Fibroblast of villous mesenchyme (primary cell): ENCODE measurements at regions not wholly inside any gene's neighbourhood (a gene's known extent, or its start where the extent isn't known, plus 50 kb on each side); places are given as distances from the start of the nearest gene placed in this dataset.
"Not testable (repeated sequence)": the region's sequence is repeated elsewhere in the genome, so short reads cannot be mapped to it uniquely, and the experiment has no call there.

Experiments used
- DNase-seq: peaks from one replicate; pipeline ENCODE4 v3.0.0-alpha.2; 2010; ENCODE audit warnings: low read depth
- H3K4me3 ChIP-seq: 2 replicates; pipeline ENCODE4 v1.5.1; 2011; ENCODE audit warnings: low read depth, mild to moderate bottlenecking, low read length
- TF ChIP-seq, protein P1 (sequence below): IDR thresholded peaks from 2 replicates; pipeline ENCODE4 v1.5.1; 2012; ENCODE audit warnings: low read depth, mild to moderate bottlenecking, low read length; ENCODE audit not compliant: insufficient read depth

DNA sequence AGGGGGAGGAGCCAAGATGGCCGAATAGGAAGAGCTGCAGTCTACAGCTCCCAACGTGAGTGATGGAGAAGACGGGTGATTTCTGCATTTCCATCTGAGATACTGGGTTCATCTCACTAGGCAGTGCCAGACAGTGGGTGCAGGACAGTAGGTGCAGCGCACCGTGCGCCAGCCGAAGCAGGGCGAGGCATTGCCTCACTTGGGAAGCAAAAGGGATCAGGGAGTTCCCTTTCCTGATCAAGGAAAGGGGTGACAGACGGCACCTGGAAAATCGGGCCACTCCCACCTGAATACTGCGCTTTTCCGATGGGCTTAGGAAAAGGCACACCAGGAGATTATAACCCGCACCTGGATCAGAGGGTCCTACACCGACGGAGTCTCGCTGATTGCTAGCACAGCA is 121.1 kb upstream of the SESTD1 start:
- H3K4me3 ChIP-seq, DNase-seq: not testable (repeated sequence)

GRCh38 chr2:179383975-179384374 is 119.3 kb upstream of the SESTD1 start:
- TF ChIP-seq, protein P1, sequence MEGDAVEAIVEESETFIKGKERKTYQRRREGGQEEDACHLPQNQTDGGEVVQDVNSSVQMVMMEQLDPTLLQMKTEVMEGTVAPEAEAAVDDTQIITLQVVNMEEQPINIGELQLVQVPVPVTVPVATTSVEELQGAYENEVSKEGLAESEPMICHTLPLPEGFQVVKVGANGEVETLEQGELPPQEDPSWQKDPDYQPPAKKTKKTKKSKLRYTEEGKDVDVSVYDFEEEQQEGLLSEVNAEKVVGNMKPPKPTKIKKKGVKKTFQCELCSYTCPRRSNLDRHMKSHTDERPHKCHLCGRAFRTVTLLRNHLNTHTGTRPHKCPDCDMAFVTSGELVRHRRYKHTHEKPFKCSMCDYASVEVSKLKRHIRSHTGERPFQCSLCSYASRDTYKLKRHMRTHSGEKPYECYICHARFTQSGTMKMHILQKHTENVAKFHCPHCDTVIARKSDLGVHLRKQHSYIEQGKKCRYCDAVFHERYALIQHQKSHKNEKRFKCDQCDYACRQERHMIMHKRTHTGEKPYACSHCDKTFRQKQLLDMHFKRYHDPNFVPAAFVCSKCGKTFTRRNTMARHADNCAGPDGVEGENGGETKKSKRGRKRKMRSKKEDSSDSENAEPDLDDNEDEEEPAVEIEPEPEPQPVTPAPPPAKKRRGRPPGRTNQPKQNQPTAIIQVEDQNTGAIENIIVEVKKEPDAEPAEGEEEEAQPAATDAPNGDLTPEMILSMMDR = no peak
- no peak for DNase-seq
- no peak overlapping the region for H3K4me3 ChIP-seq

DNA sequence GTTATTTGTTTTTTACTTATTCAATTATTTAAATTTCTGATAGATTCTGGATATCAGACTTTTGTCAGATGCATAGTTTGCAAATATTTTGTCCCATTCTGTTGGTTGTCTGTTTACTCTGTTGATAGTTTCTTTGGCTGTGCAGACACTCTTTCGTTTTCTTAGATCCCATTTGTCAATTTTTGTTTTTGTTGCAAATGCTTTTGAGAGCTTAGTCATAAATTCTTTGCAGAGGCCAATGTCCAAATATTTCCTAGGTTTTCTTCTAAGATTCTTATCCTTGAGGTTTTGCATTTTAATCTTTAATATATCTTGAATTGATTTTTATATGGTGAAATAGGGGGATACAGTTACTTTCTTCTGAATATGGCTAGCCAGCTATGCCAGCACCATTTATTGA is 112.7 kb upstream of the SESTD1 start:
- H3K4me3 ChIP-seq = no peak overlapping the region
- TF ChIP-seq, protein P1 = no peak
- DNase-seq = peak; percentile 30

DNA sequence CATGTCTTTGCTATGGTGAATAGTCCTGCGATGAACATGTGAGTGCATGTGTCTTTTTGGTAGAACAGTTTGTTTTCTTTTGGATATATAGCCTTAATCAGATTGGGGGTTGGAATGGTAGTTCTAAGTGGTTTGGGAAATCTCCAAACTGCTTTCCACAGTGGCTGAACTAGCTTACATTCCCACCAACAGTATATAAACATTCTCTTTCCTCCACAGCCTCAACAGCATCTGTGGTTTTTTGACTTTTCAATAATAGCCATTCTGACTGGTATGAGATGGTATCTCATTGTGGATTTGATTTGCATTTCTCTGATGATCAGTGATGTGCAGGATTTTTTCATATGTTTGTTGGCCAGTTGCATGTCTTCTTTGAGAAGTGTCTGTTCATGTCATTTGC is 112.2 kb upstream of the SESTD1 start:
- peak; percentile 68 for DNase-seq
- TF ChIP-seq, protein P1 = no peak
- H3K4me3 ChIP-seq = no peak overlapping the region

DNA sequence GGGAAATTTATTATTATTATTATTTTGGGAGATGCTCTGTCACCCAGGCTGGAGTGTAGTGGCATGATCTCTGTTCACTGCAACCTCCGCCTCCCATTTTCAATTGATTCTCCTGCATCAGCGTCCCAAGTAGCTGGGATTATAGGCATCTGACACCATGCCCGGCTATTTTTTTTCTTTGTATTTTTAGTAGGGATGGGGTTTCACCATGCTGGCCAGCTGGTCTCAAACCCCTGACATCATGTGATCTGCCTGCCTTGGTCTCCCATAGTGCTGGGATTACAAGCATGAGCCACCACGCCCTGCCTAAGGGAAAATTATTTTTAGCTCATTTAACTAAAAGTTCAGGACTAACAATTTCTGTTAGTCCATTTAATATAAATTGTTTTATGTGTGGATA is 109.2 kb upstream of the SESTD1 start:
- TF ChIP-seq, protein P1 = no peak
- DNase-seq = no peak
- no peak overlapping the region for H3K4me3 ChIP-seq

DNA sequence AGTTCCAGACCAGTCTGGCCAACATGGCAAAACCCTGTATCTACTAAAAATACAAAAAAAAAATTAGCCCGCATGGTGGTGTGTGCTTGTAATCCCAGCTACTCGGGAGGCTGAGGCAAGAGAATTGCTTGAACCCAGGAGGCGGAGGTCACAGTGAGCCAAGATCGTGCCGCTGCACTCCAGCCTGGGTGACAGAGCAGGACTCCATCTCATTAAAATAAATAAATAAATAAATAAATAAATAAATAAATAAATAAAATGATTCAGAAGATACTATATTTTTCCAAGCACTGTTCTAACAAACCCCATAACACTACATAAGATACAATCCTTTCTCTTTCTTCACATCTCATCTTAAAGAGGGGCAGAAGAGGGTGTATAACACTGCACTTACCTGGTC is 100.9 kb upstream of the SESTD1 start:
- H3K4me3 ChIP-seq, DNase-seq: not testable (repeated sequence)

GRCh38 chr2:179355881-179356280 is 91.2 kb upstream of the SESTD1 start:
- DNase-seq = no peak
- TF ChIP-seq, protein P1 = no peak
- no peak overlapping the region for H3K4me3 ChIP-seq

DNA sequence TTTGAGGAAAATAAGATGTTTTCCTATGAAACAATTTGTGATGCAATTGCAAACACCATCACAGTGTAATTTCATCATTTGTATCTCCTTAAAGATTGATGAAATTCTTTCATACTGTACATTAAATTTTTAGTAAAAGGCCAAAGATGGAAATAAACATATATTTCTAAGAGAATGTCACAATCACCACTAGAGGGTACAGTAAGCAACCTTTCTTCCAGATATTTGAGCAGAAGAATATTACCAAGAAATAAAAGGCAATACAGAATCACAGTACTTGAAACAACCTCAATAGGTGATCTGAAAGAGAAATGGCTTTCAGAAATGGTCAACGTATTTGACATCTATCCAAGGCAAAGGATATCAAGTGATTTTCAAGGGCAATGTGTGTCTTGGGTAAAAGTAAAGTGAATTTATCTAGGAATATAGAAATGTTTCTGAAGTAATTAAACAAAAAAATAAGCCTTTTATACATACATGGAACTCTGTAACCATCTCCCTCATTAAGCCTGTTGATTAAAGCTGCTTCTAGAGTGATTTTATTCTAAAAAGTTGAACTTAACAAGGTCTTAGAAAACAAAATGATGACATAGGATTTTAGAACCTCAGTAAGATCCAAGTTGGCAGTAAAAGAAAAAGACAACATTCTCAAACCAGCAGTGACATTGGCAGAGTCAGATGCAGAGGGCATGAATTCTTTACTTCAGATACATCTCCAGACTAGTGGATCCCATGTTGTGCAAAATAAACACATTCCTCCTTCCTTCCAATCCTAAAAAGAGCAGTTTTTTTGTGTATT is 90.3 kb upstream of the SESTD1 start:
- DNase-seq = peak; percentile 12
- H3K4me3 ChIP-seq = no peak overlapping the region
- TF ChIP-seq, protein P1 = peak; percentile 39
